NCI-H748 (cell line): ENCODE measurements at regions not wholly inside any gene's neighbourhood (a gene's known extent, or its start where the extent isn't known, plus 50 kb on each side); places are given as distances from the start of the nearest gene placed in this dataset.
"Not testable (repeated sequence)": the region's sequence is repeated elsewhere in the genome, so short reads cannot be mapped to it uniquely, and the experiment has no call there.

Experiments
- DNase-seq: peaks from one replicate; lab custom pipeline; 2025; ENCODE audit not compliant: unreplicated experiment; lab: John Stamatoyannopoulos, UW

DNA sequence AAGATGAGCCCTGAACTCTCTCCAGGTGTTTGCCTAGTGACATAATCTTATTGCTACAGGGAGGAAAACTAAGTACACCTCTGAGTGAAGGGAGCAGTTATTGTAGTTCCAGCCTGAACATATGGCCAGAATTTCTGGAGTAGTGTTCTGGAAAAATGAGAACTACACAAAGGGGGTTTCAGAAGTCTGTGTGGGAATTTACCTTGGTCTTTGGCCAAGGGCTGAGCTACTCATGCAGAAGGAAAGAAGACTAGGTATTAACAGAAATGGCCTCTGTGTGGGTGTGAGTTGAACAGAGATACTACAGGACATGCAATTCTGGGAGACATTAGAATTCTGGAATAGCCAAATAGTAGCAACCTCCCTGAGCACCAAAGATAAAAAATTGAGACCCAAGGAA, 1009.7 kb upstream of the GJE1 start:
- DNase-seq, result no peak

DNA sequence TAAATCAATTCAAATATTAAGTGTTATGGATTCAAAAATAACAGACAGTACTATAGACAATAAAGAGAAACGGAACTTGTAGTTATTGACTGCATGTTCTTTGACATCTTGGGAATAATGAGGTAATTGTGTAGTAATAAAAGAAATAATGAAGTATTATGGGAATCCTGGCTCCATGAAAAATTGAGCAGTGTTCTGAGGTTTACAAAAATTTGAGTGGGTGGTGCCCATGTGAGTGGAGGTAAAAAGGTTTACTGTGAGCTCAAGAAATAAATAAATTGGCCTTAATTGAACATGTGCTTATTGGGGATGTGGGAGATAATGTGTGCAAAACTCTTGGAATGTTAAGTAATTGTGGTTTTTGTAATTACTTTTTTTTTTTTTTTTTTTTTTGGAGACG, 1013.7 kb upstream of the GJE1 start:
- DNase-seq, result no peak

DNA sequence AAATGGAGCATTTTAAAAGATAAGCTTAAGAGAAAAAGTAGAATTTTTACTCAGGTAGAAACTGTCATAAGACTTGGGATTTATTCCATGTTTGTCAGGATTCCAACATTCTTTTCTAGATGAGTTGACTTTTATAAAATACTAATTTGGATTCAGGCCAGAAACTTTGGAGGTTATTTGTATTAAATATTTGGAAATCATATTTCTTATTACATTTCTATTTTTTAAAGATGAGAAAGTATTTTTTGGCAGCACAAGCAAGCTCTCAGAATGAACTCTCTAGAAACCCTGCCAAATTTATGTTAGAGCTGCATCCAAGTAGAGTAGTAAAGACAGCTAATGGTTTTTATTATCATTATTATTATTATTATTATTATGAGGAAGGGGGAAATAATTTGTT, 1014.9 kb upstream of the GJE1 start:
- DNase-seq, result no peak

DNA sequence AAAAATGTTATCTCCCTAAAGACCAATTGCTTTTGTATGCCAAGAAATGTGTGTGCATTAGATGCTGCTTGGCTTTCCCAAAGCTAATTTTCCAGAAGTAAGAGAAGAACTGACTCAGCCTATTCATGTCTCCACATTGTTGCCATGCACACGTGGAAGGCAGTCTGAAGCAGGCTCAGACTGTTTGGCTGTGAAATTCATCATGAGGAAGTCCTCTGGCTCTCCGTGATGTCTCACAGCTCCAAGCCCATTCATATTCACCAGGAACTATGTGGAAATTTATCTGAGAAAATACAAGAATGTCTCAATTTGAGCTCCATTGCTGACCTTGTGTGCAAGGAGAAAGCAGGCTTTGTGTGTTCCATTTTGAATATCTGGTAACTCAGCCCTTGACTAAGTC, 1022.2 kb upstream of the GJE1 start:
- DNase-seq, result no peak

DNA sequence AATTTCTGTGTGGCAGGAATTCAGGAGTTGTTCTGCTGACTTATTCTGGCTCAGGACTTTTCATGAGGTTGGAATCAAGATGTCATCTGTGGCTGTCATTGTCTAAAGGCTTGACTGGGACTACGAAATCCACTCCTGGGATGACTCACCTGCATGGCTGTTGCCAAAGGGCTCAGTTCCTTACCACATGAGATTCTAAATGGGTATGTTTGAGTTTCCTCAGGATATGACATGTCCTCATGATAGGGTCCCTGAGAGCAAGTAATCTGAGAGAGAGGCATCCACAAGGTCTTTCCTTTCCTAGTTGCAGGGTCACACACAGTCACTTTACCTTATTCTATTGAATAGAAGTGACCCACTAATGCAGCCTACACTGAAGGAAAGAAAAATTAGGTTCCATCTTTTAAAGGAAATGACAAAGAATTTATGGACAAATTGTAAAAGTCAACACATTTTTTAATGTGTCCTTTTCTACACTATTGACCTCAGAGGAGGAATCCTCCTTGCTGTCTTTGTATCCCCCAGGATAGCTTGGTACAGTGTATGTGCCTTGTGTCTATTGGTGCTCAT, 1025.0 kb upstream of the GJE1 start:
- no peak for DNase-seq

DNA sequence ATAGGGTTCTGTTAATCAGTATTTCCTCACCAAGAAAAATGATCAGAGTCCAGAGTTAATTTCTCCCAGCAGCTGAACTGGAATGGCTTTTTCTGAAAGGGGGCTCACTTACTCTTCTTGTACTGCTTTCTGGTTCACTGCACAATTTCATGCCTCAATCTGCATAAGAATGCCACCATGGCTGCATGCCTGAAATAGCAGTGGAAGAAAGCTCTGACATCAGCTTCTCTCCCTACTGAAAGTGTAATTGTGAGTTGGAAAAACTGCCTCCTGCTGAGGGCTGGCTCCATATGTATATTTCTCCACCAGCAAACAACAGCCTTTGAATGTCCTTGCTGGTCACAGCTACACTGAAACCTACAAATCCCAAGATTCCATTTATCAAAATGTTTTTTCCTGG, 1027.2 kb upstream of the GJE1 start:
- peak; percentile 72 for DNase-seq

DNA sequence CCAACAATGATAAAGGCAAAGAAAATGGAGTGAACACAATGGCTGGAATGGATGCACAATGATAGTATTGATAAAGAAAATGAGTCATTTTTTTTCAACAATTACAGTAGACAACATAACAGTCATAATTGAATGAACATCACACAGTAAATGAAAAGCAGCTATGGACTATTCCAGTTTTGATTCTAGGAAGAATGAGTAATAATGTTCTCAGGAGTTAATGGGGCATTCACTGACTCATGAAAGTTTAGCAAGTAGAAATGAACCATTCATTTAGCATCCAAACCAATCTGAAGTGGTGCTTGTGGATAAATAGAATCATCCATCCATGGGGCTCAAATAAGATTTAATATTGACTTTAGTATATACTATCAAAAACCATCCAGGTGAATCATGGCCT, 1029.5 kb upstream of the GJE1 start:
- DNase-seq, result peak; percentile 56

DNA sequence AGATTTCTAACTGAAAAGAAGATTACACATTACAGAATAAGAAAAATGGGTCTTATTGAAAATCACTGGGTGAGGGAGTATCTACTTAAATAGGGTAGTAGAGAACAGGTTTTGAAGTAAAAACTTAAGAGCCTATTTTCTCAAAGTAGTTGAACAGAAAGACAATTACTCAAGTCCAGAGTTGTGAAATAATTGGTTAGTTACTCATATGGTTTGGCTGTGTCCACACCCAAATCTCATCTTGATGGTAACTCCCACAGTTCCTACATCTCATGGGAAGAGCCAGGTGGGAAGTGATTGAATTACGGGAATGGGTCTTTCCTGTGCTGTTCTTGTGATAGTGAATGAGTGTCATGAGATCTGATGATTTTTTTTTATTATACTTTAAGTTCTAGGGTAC, 1035.3 kb upstream of the GJE1 start:
- DNase-seq, result no peak

DNA sequence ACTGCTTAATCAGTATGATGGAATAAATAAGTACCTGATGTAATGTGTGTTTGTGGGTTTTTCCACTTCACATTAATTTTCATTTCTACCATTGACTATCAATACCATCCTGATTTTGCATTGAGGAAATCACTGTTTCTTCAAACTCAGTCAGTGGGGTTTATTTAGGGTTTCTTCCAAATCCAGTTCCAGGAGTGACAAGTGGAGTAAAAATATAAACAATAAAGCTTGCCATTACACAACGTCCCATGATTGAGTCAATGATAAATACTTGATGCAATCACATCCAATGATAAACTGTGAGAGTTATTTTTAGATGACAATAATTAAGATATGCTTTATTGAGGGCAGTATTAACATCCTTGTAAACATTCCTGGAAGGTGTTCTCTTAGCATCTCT, 1037.4 kb upstream of the GJE1 start:
- DNase-seq, result no peak

DNA sequence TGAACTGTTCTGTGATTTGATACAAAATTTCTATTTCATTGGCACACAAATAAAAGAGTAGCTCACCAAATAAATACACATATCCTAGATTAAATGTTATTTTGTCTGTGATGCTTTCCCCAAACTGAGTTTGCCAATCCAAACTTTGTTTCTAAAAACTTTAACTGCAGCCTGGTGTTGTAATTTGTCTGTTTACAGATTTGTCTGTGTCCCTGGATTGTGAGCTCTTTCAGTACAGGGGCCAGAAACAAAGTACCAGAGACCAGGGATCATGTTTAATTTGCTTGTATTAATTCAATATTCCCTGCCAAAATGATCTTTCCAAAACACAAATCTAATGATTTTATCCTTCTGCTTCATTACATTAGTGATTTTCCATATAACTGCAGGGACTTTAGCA, 1044.6 kb upstream of the GJE1 start:
- no peak for DNase-seq

DNA sequence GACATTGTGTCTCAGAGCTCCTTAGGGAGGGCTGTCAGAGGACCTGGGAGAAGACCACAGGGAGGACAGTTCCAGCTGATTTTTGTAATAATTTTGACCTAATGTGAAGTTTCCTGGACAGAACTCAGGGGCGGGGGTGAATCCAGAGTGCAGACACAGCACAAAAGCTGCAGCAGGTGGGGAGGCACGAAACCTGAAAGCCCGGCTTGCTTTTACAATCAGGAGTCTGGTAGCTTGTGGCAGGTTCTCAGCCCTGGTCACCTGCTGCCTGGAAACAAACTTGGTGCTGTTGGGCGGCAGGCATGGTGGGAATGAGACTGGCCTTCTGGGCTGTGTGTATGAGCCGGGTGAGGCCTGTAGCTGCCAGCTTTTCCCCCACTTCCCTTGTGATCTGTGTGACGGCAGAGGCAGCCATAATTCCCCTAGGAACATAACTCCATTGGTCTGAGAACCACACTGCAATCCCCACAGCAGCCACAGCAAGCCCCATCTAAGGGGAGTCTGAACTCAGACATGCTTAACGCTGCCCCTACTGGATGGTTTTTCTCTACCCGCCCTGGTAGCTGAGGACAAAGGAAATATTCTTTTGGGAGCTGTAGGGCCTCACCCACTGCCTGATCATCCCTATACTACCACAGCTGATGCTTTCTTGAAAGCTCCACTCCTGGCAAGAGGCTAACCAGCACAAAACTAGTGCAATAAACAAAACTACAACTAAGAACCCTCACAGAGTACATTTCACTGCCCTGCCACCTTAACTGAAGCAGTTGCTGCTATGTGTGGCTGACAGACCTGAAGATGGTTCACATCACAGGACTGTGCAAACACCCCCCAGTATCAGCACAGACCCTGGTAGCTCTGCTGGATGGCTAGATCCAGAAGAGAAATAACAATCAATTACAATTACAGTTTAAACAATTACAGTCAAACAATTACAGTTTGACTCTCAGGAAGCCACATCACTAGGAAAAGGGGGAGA, 1055.1 kb upstream of the GJE1 start:
- peak; percentile 64 for DNase-seq

DNA sequence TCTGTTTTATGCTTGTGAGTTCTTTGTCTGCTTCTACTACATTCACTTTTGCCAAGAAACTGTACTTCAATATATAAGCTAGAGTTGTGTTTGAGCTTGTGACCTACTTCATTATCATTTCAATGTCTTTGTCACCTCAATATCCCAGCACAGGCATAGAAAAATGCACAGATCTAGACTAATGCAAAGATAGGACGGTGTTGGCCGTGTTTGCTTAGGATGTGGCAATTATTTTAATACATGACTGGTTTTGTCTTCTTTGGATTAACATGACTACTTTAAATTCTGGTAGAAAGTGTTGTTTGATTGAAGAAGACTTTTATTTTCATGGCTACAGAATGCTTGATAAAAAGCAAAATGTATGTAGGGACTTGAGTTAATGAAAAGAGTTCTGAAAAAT, 1075.0 kb upstream of the GJE1 start:
- no peak for DNase-seq

DNA sequence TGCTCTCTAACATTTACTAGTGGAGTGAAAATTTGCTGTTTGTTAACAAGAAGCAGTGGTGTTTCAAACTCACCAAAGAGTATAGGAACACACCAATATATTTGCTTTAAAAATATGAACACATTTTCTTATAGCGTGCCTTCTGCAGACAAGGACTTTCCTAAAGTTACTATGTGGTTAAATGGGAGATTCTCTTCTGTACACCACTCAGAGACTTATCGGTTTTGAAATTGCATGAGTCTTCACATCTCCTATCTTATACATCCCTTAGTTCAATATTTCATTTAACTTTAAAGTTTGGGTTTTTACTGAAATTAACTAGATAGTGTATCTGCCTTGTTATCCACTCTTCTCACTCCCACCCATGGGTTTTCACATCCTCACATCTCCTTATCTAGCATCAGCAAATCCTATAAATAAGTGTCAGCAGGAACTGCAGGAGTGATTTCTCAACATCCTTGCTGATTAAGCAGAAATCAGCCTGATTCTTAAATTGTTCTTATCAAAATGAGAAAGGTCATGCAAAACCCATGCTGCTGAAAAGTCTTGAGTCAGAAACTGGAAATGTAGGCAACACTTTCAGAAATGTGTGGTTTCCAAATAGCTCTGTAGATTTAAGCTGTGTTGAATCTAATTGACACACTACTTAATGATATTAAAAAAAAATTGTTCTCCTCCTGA, 1075.6 kb upstream of the GJE1 start:
- no peak for DNase-seq

DNA sequence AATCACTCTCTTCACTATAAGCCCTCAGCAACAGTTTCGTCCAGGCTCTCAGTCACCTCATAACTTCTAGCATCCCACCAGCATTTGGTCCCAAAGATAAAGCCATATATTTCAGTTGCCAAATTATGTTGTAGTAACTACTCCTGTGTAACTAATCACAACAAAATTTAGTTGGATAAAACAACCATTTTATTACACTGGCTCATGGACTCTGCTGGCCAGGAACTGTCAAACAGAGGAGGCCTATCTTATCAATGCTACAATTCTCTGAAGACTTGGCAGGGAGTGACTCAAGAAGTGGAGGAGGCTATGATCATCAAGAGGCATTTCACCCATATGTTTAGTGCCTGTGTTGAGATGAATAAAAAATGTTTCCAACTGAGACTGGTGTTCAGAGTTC, 1082.3 kb upstream of the GJE1 start:
- DNase-seq, result no peak

DNA sequence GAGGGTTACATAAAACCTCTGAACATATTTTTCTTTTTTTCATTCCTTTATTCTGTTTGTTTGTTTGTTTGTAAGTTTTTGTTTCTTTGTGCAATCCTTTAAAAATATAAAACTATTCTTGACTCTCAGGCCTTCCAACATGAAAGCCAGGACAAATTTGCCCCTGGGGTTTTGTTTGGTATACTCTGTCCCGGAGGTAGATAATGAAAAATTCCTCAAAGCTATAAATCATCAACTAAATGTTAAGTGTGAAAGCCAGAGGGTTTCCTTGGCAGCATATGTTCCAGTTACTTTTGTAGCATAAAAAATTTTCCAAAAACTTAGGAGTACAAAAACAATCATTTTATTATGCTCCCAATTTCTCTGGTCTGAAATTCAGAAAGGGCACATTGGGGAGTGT, 1084.3 kb upstream of the GJE1 start:
- DNase-seq, result no peak

DNA sequence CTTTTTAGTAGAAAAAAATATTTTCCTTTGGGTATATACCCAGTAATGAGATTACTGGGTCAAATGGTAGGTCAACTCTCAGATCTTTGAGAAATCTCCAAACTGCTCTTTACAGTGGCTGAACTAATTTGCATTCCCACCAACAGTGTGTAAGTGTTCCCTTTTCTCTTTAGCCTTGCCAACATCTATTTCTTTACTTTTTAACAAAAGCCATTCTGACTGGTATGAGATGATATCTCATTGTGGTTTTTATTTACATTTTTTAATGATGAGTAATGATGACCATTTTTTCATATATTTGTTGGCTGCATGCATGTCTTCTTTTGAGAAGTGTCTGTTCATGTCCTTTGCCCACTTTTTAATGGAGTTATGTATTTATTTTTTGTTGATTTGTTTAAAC, 1086.2 kb upstream of the GJE1 start:
- not testable (repeated sequence) for DNase-seq

DNA sequence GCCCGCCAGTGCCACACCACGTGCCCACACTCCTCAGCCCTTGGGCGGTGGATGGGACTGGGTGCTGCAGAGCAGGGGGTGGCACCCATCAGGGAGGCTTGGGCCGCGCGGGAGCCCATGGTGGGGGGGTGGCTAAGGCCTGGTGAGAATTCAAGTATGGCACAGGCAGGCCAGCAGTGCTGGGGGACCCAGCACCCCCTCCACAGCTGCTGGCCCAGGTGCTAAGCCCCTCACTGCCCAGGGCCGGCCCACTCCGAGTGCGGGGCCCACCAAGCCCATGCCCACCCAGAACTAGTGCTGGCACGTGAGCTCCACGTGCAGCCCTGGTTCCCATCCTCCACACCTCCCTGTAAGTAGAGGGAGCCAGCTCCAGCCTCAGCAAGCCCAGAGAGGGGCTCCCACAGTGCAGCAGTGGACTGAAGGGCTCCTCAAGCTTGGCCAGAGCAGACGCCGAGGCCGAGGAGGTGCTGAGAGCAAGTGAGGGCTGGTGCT, 1091.1 kb upstream of the GJE1 start:
- DNase-seq, result no peak

DNA sequence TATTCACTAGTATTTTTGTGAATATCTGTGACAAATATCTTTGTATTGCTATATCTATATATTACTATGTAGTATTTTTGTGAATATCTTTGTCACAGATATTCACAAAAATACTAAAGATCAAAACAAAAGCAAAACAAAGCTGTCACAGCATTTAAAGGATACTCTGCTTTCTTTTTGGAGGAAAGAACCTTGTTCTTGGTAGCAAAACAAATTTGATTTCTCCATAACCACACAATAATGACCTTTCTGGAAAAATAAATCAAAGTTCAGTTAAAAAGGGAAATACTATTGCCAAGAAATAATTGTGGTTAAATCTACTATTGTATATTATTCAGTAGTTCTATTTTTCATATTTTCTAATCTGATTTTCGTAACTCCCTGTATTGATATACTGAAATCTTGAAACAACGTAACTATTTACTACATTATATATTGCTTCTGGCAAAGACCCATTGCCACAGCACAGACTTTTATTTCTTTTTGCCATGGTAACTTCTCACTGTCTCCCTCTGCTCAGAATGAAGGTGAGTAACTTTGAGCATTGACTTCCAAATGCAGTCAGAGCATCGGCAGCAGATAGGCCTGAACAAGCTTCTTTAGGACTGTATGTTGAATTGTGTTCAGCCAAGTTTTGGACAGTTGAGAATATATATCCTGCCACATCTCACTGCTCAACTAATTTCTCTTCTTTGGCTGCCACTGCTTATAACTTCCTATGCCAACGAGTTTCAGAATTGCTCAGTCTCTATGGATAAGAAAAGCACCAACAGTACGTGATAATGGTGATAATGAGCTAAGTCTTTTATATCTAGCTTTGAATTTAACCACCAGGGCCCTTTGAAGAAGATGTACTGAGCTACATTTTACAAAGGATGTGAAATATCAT, 1097.2 kb upstream of the GJE1 start:
- DNase-seq, result no peak

DNA sequence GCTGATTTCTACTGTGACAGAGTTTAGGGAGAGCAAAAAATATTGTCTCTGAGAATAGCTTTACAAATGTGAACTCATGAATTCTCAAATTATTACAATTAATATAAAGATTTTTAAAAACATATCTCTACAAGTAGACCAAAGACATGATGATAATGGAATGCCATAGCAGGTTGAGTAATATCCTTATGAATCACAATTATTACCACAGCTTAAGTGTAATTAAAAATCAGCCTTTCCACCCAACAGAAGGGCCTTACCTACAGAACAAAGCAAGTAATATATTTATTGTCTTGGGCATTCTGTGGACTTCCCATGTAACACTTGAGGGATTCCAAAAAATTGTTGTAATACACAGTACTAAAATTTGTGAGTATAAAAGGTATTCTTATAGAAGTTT, 1099.6 kb upstream of the GJE1 start:
- DNase-seq, result no peak

DNA sequence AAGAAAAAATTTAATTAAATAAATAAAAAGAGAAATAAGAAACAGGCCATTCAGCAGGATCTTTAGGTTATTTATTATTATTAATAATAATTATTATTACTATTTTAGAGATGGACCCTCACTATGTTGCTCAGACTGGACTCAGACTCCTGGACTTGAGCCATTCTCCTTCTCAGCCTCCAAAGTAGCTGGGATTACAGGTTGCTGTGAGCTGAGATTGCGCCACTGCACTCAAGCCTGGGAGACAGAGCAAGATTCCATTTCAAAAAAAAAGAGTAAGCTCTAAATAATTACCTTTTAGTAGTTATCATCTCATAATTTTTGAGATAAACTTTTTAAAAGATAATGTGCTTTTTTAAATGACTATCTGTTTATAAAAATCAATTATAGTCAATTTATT, 1102.8 kb upstream of the GJE1 start:
- no peak for DNase-seq

DNA sequence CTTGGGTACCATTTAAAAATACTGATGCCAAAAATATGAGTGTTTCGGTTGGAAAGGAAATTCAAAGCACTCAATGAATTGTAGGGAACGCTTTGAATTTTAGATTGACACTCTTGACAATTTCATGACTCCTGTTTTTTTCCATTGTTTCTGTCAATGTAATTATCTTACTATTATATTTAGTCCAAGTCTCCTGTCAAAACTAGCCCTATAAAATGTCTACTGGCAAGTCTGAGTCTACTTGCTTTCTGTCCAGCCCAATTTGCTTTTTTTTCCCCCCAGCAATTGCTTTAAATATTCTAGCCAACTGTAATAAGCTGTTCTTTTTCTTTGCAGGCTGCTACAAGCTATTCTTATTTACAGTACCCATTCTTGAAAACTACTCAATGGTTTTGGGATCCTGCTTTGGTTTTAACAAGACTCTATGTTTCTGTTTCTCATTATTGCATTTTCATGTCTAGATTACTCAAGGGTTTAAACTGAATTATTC, 1103.9 kb upstream of the GJE1 start:
- no peak for DNase-seq
